ENCODE measurements at regions not wholly inside any gene's neighbourhood (a gene's known extent, or its start where the extent isn't known, plus 50 kb on each side); places are given as distances from the start of the nearest gene placed in this dataset.

DNA sequence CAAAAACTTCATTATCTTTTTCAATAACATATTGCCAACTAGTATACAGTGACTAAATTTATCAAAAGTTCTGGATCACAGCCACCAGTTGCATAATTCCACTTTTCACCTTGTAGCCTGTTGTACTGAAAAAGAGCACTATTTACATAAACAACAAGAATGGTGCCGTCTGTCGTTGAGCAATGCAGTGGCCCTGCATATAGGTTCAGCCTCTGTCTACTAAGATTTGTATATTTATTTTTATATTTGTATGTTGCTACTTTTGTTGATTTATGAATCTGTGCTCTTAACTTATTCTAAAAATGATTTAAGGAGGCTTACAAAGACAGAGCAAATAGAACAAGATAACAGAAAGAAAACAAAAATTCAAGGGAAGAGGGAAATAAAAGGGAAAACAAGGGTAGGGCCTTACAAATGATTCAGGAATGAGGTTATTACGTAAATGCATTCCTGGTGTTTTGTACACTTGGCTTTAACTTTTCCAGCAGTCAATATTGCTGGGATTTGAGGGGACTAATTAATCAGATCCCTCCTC, 257.6 kb upstream of the STT3B start:
- H3K79me2 ChIP-seq (ENCODE audit: insufficient read depth, low read length) = no peaks in the 10 kb centered on the region
- no peaks in the 10 kb centered on the region for H3K9me3 ChIP-seq (ENCODE audit: low read length)
- DNase-seq (ENCODE audit: low spot score) (peak; percentile 81), FAIRE-seq (no peak), ATAC-seq (peak; percentile 83)
- in situ Hi-C loops (cut with HindIII; ENCODE audit: extremely low pct_ligation_motif_present, low pct_unique_long_range_greater_than_20kb) = no loop called here
- H3K27ac ChIP-seq (ENCODE audit: extremely low read length, insufficient read depth, low read length) = peak overlapping the region; percentile 46
- 0 out of 2 replicates have a peak overlapping the region, but pooled peaks have one; percentile 18 for H3K4me2 ChIP-seq (ENCODE audit: low read depth, low read length)
- peaks cover 41% of the 10 kb centered on the region for H3K4me1 ChIP-seq (ENCODE audit: insufficient read depth, low read length)
- H3K4me3 ChIP-seq (replicated peaks in 1 of 3; ENCODE audit: insufficient read depth in 1 of 3, low read depth in 2 of 3, low read length in 3 of 3) = no peak overlapping the region
- no peak overlapping the region for H3K9ac ChIP-seq (ENCODE audit: insufficient read depth, low read depth, low read length)
- intact Hi-C loops (cut with micrococcal nuclease; ENCODE audit: unreplicated experiment) = no loop called here
- CTCF ChIA-PET (ENCODE audit: low intra/inter-chr PET ratio, low total read pairs) = no interaction called here
- no peaks in the 10 kb centered on the region for H4K20me1 ChIP-seq (ENCODE audit: insufficient read depth, low read length)
- no peaks in the 10 kb centered on the region for H3K27me3 ChIP-seq (ENCODE audit: control insufficient read depth in 1 of 2, insufficient read depth in 2 of 2, low read length in 2 of 2)
- 7% methylated on average over 3 of the region's 3 CpGs for WGBS (ENCODE audit: low lambda C conversion rate)
- POLR2A ChIA-PET = interaction anchor here (1.0 to 1.1 kb wide), 2 partner anchors 10 kb away, joined by 3 read pairs; no protein-coding TSS in a partner anchor
- no peaks in the 10 kb centered on the region for H3K36me3 ChIP-seq (replicated peaks in 1 of 2; ENCODE audit: control insufficient read depth in 1 of 2, insufficient read depth in 2 of 2, low read length in 2 of 2)
- BruUV-seq (replicated peaks) = no TSS peak
- H2AFZ ChIP-seq (ENCODE audit: low read length) = no peak overlapping the region
- TF ChIP-seq HMGA1 (CRISPR knock-in tag; conservative IDR thresholded peaks at IDR 0.05) (no peak), ARID4A (CRISPR knock-in tag; IDR thresholded peaks at IDR 0.05; ENCODE audit: borderline replicate concordance) (no peak), ZNF850 (CRISPR knock-in tag; conservative IDR thresholded peaks at IDR 0.05) (no peak), TCF7L2 (IDR thresholded peaks at IDR 0.05; ENCODE audit: low read depth, low read length) (peak; percentile 44; the same call in 1 of the 2 replicates), ZBTB26 (CRISPR knock-in tag; IDR thresholded peaks at IDR 0.05; ENCODE audit: borderline replicate concordance) (no peak), FLYWCH1 (CRISPR knock-in tag; IDR thresholded peaks at IDR 0.05) (no peak), GLI4 (CRISPR knock-in tag; IDR thresholded peaks at IDR 0.05; ENCODE audit: borderline replicate concordance) (no peak), TFDP2 (CRISPR knock-in tag; IDR thresholded peaks at IDR 0.05) (no peak), MYC (CRISPR knock-in tag; IDR thresholded peaks at IDR 0.05; ENCODE audit: borderline replicate concordance) (no peak), SAP130 (CRISPR knock-in tag; IDR thresholded peaks at IDR 0.05; ENCODE audit: low read depth) (peak; percentile 42; the same call in 1 of the 2 replicates), MXD3 (CRISPR knock-in tag; IDR thresholded peaks at IDR 0.05) (no peak), AGO1 (IDR thresholded peaks at IDR 0.05; ENCODE audit: low read depth, low read length, poor library complexity, severe bottlenecking) (no peak), ZNF331 (CRISPR knock-in tag; IDR thresholded peaks at IDR 0.05) (0 out of 2 replicates have a peak, but pooled peaks have one; percentile 25), CAMTA2 (CRISPR knock-in tag; IDR thresholded peaks at IDR 0.05; ENCODE audit: borderline replicate concordance) (no peak), PRMT3 (CRISPR knock-in tag; IDR thresholded peaks at IDR 0.05; ENCODE audit: borderline replicate concordance, low read depth) (no peak), CEBPB (IDR thresholded peaks at IDR 0.05; ENCODE audit: borderline replicate concordance, low read depth, low read length) (peak; percentile 94)
- TF ChIP-seq, protein P1, sequence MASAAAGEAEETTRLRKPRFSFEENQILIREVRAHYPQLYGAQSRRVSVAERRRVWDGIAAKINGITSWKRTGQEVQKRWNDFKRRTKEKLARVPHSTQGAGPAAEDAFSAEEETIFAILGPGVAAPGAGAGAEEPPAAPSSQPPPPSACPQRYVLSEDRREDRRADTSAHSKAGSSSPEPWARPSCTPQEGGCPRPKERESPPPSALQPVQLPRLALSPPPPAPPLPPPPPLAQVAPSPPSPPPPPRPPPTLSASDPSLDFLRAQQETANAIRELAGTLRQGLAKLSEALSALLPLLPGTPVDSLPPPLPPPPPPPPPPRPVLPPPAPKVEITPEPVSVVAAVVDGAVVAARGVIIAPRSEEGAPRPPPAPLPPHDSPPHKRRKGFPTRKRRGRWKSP (CRISPR knock-in tag; IDR thresholded peaks at IDR 0.05) = peak; percentile 45; the same call in 1 of the 2 replicates

Measured in HepG2 (cell line).